ENCODE measurements at regions not wholly inside any gene's neighbourhood (a gene's known extent, or its start where the extent isn't known, plus 50 kb on each side); places are given as distances from the start of the nearest gene placed in this dataset.

DNA sequence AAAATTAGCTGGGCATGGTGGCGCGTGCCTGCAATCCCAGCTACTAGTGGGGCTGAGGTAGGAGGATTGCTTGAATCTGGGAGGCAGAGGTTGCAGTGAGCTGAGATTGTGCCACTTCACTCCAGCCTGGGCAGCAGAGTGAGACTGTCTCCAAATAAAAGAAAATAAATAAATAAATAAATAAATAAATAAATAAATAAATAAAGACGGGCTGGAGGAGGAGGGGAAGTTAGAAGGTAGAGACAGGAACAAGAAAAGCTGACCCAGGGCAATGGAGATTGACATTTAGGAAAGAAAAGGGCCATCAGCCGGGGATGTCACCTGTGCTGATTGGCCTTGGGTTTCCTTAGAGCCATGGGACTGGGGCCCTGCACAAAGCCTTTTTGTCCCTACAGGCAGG, 153.7 kb upstream of the IGSF21 start:
- no peak overlapping the region for H3K9ac ChIP-seq (ENCODE audit: low read length)
- H3K4me2 ChIP-seq (ENCODE audit: low read depth, low read length, poor library complexity, severe bottlenecking), result no peak overlapping the region
- no peaks in the 10 kb centered on the region for H3K36me3 ChIP-seq (ENCODE audit: low read length)
- no peak overlapping the region for H3K4me3 ChIP-seq (ENCODE audit: insufficient read depth, low read length, poor library complexity, severe bottlenecking)
- no peaks in the 10 kb centered on the region for H3K9me2 ChIP-seq (replicated peaks; ENCODE audit: insufficient read depth, low read length)
- no peaks in the 10 kb centered on the region for H4K20me1 ChIP-seq (ENCODE audit: low read depth, low read length)
- H3F3A ChIP-seq (ENCODE audit: insufficient read depth), result no peaks in the 10 kb centered on the region
- H3K9me3 ChIP-seq (ENCODE audit: insufficient read depth, low read length), result no peaks in the 10 kb centered on the region
- H3K27me3 ChIP-seq (ENCODE audit: low read length), result no peaks in the 10 kb centered on the region
- no peak overlapping the region for H3K27ac ChIP-seq (ENCODE audit: low read depth, low read length)
- no peak for TF ChIP-seq EZH2phosphoT487 (conservative IDR thresholded peaks at IDR 0.05; ENCODE audit: low read length)
- TF ChIP-seq, protein P1, sequence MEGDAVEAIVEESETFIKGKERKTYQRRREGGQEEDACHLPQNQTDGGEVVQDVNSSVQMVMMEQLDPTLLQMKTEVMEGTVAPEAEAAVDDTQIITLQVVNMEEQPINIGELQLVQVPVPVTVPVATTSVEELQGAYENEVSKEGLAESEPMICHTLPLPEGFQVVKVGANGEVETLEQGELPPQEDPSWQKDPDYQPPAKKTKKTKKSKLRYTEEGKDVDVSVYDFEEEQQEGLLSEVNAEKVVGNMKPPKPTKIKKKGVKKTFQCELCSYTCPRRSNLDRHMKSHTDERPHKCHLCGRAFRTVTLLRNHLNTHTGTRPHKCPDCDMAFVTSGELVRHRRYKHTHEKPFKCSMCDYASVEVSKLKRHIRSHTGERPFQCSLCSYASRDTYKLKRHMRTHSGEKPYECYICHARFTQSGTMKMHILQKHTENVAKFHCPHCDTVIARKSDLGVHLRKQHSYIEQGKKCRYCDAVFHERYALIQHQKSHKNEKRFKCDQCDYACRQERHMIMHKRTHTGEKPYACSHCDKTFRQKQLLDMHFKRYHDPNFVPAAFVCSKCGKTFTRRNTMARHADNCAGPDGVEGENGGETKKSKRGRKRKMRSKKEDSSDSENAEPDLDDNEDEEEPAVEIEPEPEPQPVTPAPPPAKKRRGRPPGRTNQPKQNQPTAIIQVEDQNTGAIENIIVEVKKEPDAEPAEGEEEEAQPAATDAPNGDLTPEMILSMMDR (IDR thresholded peaks at IDR 0.05; ENCODE audit: insufficient read depth, low read length, poor library complexity, severe bottlenecking), result no peak
- no peaks in the 10 kb centered on the region for H3K79me2 ChIP-seq (ENCODE audit: insufficient read depth, low read length)
- no peak overlapping the region for H2AFZ ChIP-seq (ENCODE audit: low read depth, low read length, severe bottlenecking)

DNA sequence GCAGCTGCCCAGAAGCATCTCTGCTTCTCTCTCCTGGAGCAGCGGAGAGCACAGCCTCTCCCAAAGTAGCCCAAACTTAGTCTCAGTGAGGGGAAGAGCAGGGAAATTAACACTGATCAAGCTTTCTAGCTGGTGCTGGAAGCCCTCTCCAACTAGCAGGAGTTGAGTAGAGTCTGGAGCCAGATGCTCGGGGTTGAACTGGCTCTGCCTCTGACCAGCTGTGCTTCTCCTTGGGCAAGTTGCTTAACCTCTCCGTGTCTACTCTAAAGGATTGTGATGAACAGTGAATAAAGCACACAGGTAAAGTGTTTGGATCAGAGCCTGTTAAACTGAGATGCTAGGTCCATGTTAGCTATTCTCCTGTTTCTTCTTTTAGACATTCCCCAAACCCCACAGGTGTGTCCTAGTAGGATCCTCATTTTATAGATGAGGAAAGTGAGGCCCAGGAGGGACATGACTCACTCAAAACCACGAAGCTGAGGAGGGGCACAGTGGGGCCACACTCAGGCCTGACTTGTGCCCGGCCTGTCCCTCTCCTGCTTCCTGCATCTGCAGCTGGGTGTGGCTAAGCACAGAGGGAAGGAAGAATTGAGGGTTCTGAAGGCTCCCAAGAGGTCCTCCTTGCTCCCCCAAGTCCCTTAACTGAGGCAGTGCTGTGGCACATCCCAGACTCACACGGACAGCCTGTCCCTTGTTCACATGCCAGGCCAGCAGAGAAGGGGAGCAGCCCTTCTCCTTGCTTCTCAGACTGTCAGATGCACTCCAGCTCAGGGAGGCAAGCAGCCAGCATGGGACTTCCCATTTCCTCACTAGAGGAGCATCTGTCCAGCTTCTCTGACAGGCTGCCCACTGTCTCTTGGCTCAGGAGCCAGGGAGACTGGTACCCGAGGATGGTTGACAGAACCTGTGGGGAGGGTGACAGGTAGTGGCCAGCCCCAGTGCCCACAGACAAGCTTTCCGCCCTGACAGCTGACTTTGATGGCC, 152.0 kb upstream of the IGSF21 start:
- H3K9ac ChIP-seq (ENCODE audit: low read length), result no peak overlapping the region
- no peaks in the 10 kb centered on the region for H3K79me2 ChIP-seq (ENCODE audit: insufficient read depth, low read length)
- H4K20me1 ChIP-seq (ENCODE audit: low read depth, low read length), result no peaks in the 10 kb centered on the region
- no peak overlapping the region for H3K4me3 ChIP-seq (ENCODE audit: insufficient read depth, low read length, poor library complexity, severe bottlenecking)
- TF ChIP-seq, protein P1 (IDR thresholded peaks at IDR 0.05; ENCODE audit: insufficient read depth, low read length, poor library complexity, severe bottlenecking), result no peak
- no peak for TF ChIP-seq EZH2phosphoT487 (conservative IDR thresholded peaks at IDR 0.05; ENCODE audit: low read length)
- no peak overlapping the region for H2AFZ ChIP-seq (ENCODE audit: low read depth, low read length, severe bottlenecking)
- H3K36me3 ChIP-seq (ENCODE audit: low read length), result no peaks in the 10 kb centered on the region
- H3K27ac ChIP-seq (ENCODE audit: low read depth, low read length), result no peak overlapping the region
- no peaks in the 10 kb centered on the region for H3K27me3 ChIP-seq (ENCODE audit: low read length)
- H3K9me3 ChIP-seq (ENCODE audit: insufficient read depth, low read length), result no peaks in the 10 kb centered on the region
- no peak overlapping the region for H3K4me2 ChIP-seq (ENCODE audit: low read depth, low read length, poor library complexity, severe bottlenecking)
- H3F3A ChIP-seq (ENCODE audit: insufficient read depth), result no peaks in the 10 kb centered on the region
- H3K9me2 ChIP-seq (replicated peaks; ENCODE audit: insufficient read depth, low read length), result no peaks in the 10 kb centered on the region

DNA sequence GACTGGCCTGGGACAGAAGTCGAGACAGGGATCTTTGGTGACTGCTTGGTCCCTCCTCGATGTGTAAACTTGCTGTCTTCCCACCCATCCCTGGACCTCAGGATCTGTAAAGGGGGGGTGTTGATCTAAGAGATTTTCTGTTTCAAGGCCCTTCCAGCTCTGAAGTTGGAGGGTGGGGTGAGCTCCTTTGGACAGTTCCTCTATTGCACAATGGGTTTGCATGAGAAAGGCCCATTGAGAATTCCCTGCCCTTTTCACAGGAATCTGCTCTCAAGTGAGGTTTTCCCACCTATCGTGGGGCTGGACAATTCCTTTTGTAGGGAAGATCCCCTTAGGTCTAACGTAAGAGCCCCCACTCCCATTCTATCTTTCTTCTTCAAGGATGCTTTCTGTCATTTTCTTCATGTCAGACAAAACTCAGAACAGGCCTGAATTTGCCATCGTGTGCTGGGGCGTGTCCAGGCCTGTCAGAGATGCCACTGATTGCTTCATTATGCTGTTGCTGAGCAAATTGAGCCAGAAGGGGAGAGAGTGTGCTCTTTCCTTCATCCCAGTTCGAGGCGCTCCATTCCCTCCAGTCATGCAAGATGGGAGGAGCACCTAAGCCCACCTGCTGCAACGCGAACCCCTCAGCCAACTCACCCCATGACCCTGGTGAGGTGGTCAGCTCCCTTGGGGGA, 149.9 kb upstream of the IGSF21 start:
- no peaks in the 10 kb centered on the region for H3K79me2 ChIP-seq (ENCODE audit: insufficient read depth, low read length)
- H3K4me3 ChIP-seq (ENCODE audit: insufficient read depth, low read length, poor library complexity, severe bottlenecking), result no peak overlapping the region
- H3K27ac ChIP-seq (ENCODE audit: low read depth, low read length), result no peak overlapping the region
- H3K4me2 ChIP-seq (ENCODE audit: low read depth, low read length, poor library complexity, severe bottlenecking), result no peak overlapping the region
- TF ChIP-seq, protein P1 (IDR thresholded peaks at IDR 0.05; ENCODE audit: insufficient read depth, low read length, poor library complexity, severe bottlenecking), result no peak
- TF ChIP-seq EZH2phosphoT487 (conservative IDR thresholded peaks at IDR 0.05; ENCODE audit: low read length), result no peak
- H3K27me3 ChIP-seq (ENCODE audit: low read length), result no peaks in the 10 kb centered on the region
- no peak overlapping the region for H3K9ac ChIP-seq (ENCODE audit: low read length)
- no peaks in the 10 kb centered on the region for H3K9me2 ChIP-seq (replicated peaks; ENCODE audit: insufficient read depth, low read length)
- no peaks in the 10 kb centered on the region for H3K9me3 ChIP-seq (ENCODE audit: insufficient read depth, low read length)
- H4K20me1 ChIP-seq (ENCODE audit: low read depth, low read length), result no peaks in the 10 kb centered on the region
- H2AFZ ChIP-seq (ENCODE audit: low read depth, low read length, severe bottlenecking), result no peak overlapping the region
- H3F3A ChIP-seq (ENCODE audit: insufficient read depth), result no peaks in the 10 kb centered on the region
- no peaks in the 10 kb centered on the region for H3K36me3 ChIP-seq (ENCODE audit: low read length)

All from SU-DHL-6 (cell line).